ENCODE measurements at regions not wholly inside any gene's neighbourhood (a gene's known extent, or its start where the extent isn't known, plus 50 kb on each side); places are given as distances from the start of the nearest gene placed in this dataset.
A peak's percentile ranks its signal among the peaks of the same experiment; 100 is the strongest.

- Histone ChIP-seq H3K27ac (no peak overlapping the region), H3K9me3 (no peaks in the 10 kb centered on the region), H3K36me3 (no peaks in the 10 kb centered on the region), H3K4me3 (no peak overlapping the region), H3K27me3 (no peaks in the 10 kb centered on the region), H3K4me1 (no peaks in the 10 kb centered on the region)
- TF ChIP-seq POLR2AphosphoS5 (IDR thresholded peaks at IDR 0.05; ENCODE audit: insufficient read depth in 1 of 2, low read depth in 1 of 2) (no peak), CTCF (IDR thresholded peaks at IDR 0.05) (no peak), POLR2A (IDR thresholded peaks at IDR 0.05) (no peak)
- peak in 1 of 2 donors; percentile 67 for DNase-seq (ENCODE audit: extremely low spot score in 2 of 2)
- intact Hi-C loops (cut with DNase I): no loop called here
These were observed 92.3 kb downstream of the GYPC start for GRCh38 chr2:126748188-126748760.

GRCh38 chr2:126748929-126749518, 93.1 kb downstream of the GYPC start:
- Histone ChIP-seq H3K36me3 (no peaks in the 10 kb centered on the region), H3K27ac (no peak overlapping the region), H3K27me3 (no peaks in the 10 kb centered on the region), H3K4me1 (no peaks in the 10 kb centered on the region), H3K4me3 (no peak overlapping the region), H3K9me3 (no peaks in the 10 kb centered on the region)
- intact Hi-C loops (cut with DNase I): no loop called here
- TF ChIP-seq POLR2A (IDR thresholded peaks at IDR 0.05): no peak
- no peak for TF ChIP-seq POLR2AphosphoS5 (IDR thresholded peaks at IDR 0.05; ENCODE audit: insufficient read depth in 1 of 2, low read depth in 1 of 2)
- TF ChIP-seq CTCF (IDR thresholded peaks at IDR 0.05): no peak
- DNase-seq (ENCODE audit: extremely low spot score in 2 of 2): peak in 1 of 2 donors; percentile 27

- intact Hi-C loops (cut with DNase I): no loop called here
These were observed 93.6 kb downstream of the GYPC start for GRCh38 chr2:126749537-126749936.

GRCh38 chr2:126750506-126750905, 94.5 kb downstream of the GYPC start:
- Histone ChIP-seq H3K36me3 (no peaks in the 10 kb centered on the region), H3K9me3 (no peaks in the 10 kb centered on the region), H3K4me1 (no peaks in the 10 kb centered on the region), H3K27me3 (no peaks in the 10 kb centered on the region), H3K4me3 (no peak overlapping the region), H3K27ac (no peak overlapping the region)
- intact Hi-C loops (cut with DNase I): no loop called here
- TF ChIP-seq CTCF (IDR thresholded peaks at IDR 0.05) (no peak), POLR2AphosphoS5 (IDR thresholded peaks at IDR 0.05; ENCODE audit: insufficient read depth in 1 of 2, low read depth in 1 of 2) (no peak), POLR2A (IDR thresholded peaks at IDR 0.05) (no peak)
- no peak for DNase-seq (ENCODE audit: extremely low spot score in 2 of 2)

More at GRCh38 chr2:126749537-126749936, 93.6 kb downstream of the GYPC start:
- TF ChIP-seq CTCF (IDR thresholded peaks at IDR 0.05) (no peak), POLR2A (IDR thresholded peaks at IDR 0.05) (no peak), POLR2AphosphoS5 (IDR thresholded peaks at IDR 0.05; ENCODE audit: insufficient read depth in 1 of 2, low read depth in 1 of 2) (no peak)
- Histone ChIP-seq H3K9me3 (no peaks in the 10 kb centered on the region), H3K27me3 (no peaks in the 10 kb centered on the region), H3K36me3 (no peaks in the 10 kb centered on the region), H3K27ac (no peak overlapping the region), H3K4me3 (no peak overlapping the region), H3K4me1 (no peaks in the 10 kb centered on the region)
- DNase-seq (ENCODE audit: extremely low spot score in 2 of 2): peak in 1 of 2 donors; percentile 58

GRCh38 chr2:126751477-126751876, 95.5 kb downstream of the GYPC start:
- TF ChIP-seq CTCF (IDR thresholded peaks at IDR 0.05) (no peak), POLR2AphosphoS5 (IDR thresholded peaks at IDR 0.05; ENCODE audit: insufficient read depth in 1 of 2, low read depth in 1 of 2) (no peak), POLR2A (IDR thresholded peaks at IDR 0.05) (no peak)
- no peak overlapping the region for H3K27ac ChIP-seq
- no peaks in the 10 kb centered on the region for H3K36me3 ChIP-seq
- no peaks in the 10 kb centered on the region for H3K27me3 ChIP-seq
- H3K9me3 ChIP-seq: no peaks in the 10 kb centered on the region
- intact Hi-C loops (cut with DNase I): no loop called here
- peak in 1 of 2 donors; percentile 27 for DNase-seq (ENCODE audit: extremely low spot score in 2 of 2)
- H3K4me1 ChIP-seq: no peaks in the 10 kb centered on the region
- no peak overlapping the region for H3K4me3 ChIP-seq
